ENCODE measurements at regions not wholly inside any gene's neighbourhood (a gene's known extent, or its start where the extent isn't known, plus 50 kb on each side); places are given as distances from the start of the nearest gene placed in this dataset.

GRCh38 chr16:66084306-66084705 lies 282.2 kb upstream of the CDH5 start (continued):
- TF ChIP-seq KDM4A (IDR thresholded peaks at IDR 0.05; ENCODE audit: low read depth, low read length, severe bottlenecking) (no peak), CEBPB (IDR thresholded peaks at IDR 0.05; ENCODE audit: low read depth, low read length) (no peak), TAF7 (optimal IDR thresholded peaks at IDR 0.05; ENCODE audit: borderline replicate concordance, low read depth, low read length) (no peak), SP1 (IDR thresholded peaks at IDR 0.05; ENCODE audit: low read depth, low read length) (no peak), NRF1 (IDR thresholded peaks at IDR 0.05; ENCODE audit: low read depth, low read length) (no peak), SIX5 (IDR thresholded peaks at IDR 0.05; ENCODE audit: low read depth, low read length) (no peak), YY1 (IDR thresholded peaks at IDR 0.05; ENCODE audit: low read depth, low read length) (no peak), TEAD4 (IDR thresholded peaks at IDR 0.05; ENCODE audit: low read depth, low read length) (no peak)

All from H1 (cell line).